SH-SY5Y (cell line): ENCODE measurements at regions not wholly inside any gene's neighbourhood (a gene's known extent, or its start where the extent isn't known, plus 50 kb on each side); places are given as distances from the start of the nearest gene placed in this dataset.

Experiments
- GATA2 ChIP-seq: IDR thresholded peaks from 2 replicates; pipeline ENCODE4 v1.6.1; 2011; ENCODE audit warnings: mild to moderate bottlenecking, low read depth, low read length
- GATA3 ChIP-seq: IDR thresholded peaks from 2 replicates; pipeline ENCODE4 v1.6.1; 2011; ENCODE audit warnings: low read depth, mild to moderate bottlenecking, low read length, moderate library complexity

DNA sequence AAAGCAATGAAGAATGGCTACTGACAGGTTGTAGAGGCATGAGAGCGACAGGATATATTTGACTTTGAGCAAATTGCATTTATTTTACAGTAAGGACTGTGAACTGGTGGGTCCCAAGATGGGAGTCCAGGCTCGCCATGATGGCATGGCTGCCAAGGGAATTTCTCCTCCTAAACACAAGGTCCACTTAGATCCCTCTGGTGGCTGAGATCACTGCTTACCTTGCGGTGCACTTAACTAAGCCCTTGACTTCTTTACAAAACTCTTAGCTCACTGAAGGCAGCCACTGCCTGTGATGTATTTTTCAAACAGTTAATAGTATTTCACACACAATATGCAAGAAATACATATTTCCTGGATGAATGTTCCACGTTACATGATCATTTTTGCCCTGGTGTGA is 50.3 kb upstream of the SORBS2 start:
- TF ChIP-seq GATA2: no peak
- TF ChIP-seq GATA3: no peak

DNA sequence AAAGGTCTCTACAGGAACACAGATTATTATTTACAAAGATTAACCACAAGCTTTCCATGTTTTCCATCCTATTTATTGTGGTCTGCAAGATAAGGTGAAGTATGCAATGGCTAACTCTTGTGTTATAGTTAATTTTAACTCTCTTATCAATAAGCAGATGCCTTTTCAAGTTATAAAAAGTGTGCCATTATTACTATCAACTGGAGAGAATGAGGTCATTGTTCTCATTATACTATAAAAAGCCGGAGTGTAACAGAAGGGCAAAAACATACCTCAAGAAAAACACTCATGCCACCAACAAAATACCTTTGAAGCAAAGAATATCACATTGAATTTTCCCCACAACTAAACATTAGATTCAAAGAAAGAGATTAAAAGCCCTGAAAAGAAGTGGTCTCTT is 52.0 kb upstream of the SORBS2 start:
- no peak for TF ChIP-seq GATA3

DNA sequence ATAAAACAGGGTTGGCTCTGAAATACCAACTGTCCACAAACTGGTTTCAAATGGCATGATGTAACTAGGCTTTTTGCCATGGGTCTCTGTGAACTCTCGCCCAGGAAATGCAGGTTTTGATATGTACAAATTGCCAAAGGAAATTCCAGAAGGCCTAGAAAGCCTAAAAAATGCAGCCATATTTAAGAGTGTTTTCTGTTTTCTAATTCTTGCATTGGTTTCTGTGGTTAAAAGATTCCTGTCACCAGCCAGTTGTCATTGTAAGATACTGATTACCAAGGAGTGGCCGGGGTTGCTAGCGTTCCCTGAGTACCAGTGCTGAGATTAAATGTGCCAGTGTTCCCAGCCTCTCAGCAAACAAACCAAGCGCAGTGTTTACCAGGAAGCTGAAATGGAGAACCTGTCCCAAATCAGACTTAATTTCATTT is 53.9 kb upstream of the SORBS2 start:
- TF ChIP-seq GATA3: no peak
- TF ChIP-seq GATA2: no peak

DNA sequence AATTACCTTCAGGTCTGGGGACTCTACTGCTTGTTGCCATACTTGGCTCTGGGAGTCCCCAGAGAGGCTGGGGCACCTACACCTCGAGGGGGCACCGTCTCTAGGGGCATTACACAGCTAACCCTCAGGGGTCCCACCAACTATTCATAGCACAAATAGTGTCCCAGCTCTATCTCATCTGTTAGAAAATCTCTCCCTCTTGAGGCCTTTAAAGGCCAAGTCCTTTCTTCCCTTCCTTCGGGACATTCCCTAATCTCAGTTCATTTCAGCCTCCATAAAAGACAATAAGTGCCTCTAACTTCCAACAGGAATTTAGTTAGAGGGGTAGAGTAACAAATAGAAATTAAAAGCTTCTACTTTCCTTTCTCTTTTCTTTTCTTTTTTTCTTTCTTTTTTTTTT is 55.8 kb upstream of the SORBS2 start:
- TF ChIP-seq GATA2 (no peak), GATA3 (no peak)

DNA sequence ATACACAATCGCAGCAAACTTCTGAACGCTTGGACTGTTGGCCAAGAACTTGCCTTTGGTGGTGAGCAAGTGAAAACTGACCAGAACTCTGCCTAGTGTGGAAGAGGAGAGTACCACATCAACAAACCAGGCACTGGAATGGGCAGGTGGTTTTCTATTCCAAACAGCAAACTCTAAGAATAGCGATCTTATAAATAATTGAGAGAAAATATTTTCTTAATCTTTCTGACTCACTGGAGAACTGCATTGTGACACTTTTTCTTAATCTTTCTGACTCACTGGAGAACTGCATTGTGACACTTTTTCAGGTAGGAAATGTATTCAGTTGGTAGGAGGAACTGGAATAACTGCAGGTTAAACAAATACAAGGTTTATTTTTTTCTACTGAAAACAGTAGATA is 57.0 kb upstream of the SORBS2 start:
- no peak for TF ChIP-seq GATA3
- no peak for TF ChIP-seq GATA2

DNA sequence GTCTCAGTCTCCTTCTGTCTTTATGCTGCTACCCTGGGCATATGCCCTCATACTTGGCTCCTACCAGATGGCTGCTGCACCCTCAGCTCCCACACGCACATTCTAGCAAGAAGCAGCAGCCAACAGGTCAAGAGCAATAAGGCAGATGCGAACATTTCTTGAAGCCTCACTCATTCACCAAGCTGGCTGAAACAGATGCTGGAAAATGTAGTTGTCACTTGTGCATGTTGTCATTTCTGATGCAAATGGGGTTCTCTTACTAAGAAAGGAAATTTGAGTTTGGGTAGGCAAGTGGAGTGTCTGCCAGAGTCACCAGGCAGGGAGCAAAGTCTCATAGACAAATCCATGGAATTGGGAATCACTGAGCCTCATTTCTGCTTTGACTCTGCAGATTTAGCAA is 57.4 kb upstream of the SORBS2 start:
- TF ChIP-seq GATA2 (no peak), GATA3 (no peak)

DNA sequence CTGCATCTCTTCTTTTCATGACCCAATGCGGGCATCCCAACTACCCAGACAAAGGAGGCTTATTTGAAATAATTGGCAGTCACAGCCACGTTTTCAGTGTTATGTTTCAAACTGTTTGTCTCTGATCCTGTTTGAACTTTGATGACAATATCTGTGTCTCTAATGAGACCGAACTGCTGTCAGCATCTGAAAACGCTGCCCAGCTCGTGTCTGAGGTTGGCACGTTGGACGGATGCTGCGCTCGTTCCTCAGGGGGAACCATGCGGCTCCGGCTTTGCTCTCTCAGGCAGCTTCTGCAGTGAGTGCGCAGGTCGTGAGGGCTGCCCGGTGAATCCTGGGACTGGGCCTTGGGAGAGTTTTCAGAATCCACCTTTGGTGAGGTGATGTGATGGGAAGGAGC is 58.4 kb upstream of the SORBS2 start:
- TF ChIP-seq GATA3 (no peak), GATA2 (no peak)

DNA sequence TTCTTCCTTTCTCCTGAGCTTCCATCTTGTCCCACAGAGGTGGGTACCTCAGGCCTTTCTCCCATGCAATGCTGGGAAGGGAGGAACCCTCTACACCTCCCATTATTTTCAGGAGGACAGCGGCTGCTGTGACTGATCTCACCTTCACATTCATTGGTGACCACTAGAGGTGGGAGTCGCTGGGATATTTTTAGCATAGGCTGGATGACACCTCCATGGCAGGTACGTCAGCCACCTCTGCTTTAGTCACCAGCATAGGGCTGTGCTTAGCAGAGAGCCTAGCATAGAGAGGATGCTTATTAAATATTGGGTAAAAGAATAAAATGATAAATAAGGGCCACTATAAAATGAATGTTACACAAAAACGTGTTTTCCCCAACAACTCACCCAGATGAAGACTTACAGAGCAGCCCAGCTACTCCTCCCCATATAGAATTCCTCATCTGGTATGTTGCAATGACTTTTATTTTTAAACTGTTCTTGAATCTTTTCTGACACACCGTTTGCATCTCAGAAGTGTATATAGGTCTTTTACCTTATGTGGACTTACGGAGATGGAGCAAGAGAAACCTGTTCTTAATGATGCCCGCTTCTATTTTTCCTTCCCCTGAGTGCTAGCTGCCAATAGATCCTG is 60.9 kb upstream of the SORBS2 start:
- TF ChIP-seq GATA2: no peak
- no peak for TF ChIP-seq GATA3

DNA sequence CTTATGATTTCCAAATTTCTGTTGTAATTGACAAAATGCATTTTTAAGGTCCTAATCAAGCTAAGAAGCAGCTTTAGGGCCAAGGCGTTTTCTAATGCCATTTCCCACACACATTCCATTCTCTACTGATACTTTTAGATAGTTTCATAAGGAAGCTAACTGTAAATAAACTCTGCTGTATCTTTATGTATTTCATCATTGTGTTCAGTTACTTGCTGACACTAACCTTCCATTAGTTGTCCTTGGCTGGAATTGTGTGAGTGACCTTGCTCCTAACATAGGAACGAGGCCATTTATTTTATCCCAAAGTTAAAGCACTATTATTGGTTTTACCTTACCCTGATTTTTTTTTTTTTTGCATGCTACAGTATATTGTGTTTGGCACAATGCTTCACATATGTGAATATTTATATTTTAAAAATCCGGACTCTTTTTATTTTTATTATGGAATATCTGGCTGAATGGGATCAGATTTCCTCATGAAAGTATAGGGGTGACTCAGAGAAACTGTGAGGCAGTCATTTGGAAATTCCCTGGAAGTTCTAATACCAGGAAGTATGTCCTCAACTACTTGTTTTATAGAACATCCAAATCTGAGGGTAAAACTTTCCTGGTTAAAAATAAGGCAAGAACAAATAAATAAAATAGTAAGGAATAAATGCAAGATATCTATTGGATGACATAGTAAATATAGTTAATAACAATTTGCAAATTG is 62.7 kb upstream of the SORBS2 start:
- no peak for TF ChIP-seq GATA2
- no peak for TF ChIP-seq GATA3

DNA sequence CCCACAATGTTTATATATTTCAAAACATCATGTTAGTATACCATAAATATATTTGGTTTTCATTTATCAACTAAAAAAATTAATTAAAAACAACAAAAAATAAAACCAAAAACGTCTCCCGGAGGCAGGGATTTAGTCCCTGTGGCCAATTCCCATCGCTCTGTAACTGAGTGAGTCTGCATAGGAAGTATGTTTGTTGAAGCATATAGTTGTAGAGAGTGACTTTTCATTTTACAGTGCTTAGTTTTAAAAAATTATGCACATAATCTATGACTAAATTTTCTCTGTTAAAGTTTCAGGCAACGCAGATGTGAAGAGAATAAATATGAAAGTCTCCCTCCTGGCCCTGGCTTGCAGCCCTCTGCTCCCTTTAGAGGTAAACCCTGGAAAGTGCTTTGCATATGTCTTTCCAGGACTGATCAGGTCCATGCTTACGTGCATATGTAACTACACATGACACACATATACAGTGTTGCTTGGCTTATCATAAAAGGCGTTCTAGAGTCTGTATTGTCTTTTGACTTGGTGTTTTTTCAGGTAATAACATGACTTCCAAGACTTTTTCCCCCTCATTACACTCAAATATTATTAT is 63.4 kb upstream of the SORBS2 start:
- TF ChIP-seq GATA3 (no peak), GATA2 (no peak)

DNA sequence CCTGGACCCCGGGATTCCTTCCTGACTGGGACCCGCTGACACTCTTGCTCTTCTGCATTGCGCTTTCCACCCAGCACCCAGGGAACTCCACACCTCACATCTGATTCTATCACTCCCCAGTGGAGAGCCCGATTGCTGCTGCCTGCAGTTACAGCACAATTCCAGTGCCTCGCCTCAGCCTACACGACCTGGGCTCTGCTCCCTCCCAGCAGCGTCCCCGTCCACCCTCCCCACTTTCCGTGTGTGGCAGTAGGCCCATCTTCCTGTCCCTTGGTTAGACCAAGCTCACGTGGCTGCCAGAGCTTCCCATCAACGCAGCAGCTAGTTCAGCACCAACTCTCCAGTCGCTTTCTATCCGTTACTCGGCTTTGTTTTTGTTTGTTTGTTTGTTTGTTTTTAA is 66.6 kb upstream of the SORBS2 start:
- TF ChIP-seq GATA2 (no peak), GATA3 (no peak)

DNA sequence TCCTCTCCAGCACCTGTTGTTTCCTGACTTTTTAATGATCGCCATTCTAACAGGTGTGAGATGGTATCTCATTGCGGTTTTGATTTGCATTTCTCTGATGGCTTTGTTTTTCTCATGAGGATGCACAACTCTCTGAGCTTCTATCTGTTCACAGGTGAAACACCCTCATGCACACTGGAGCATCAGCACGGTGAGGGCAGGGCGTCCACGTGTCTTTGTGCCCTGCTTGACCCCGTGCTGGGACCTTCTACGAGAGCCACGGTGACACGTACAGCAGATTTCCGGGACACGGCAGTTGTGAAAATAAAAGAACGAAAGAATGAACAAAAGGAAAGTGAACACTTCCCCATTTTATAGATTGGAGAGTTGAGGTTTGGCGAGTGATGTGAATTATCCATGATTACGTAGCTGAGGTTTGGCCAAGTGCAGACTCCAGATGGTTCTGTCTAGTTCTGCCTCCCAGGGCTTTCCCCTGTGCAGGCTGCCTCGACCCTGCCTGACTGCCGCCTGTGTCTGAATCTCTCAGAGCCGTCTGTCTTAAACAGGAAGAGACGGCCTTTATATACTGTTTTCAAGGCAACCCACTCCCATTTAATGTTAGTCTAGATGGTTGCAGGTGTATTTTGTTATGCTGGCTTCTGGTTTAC is 67.8 kb upstream of the SORBS2 start:
- TF ChIP-seq GATA2 (no peak), GATA3 (no peak)

DNA sequence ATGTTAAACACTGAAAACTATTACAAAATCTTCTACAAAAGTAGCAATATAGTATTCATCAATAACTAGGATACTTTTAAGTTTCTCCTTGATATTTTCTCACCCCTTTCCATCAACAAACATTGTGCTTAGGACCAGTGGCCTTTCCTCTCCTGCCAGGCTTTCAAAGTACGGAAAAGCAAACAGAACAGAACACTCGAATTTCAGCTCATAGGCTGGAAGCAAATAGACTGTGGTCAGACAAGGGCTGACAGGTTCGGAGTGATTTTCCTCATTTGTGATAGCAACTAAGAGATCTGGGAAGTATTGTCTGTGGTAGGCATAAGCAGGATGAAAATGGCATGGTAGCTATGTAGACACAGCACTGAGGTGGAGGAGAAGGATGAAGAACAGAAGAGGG is 68.6 kb upstream of the SORBS2 start:
- TF ChIP-seq GATA3 (no peak), GATA2 (no peak)

DNA sequence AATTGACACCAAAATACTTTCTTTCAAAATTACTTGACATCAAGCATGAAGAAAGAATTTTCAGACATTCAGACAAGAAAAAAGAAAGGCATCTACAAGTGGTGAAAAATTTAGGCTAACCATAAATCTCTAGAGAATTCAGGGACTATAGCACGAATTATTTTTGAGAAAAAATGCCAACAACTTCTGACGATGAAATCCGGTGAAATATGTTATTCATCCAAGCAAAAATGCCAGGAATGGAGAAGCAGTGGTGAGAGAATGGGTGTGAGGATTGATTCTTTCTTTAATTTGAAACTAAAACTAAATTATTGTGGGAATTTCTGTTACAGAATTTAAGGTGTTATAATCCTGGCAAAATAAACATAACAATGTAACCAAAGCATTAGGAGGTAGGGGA is 69.4 kb upstream of the SORBS2 start:
- TF ChIP-seq GATA3 (no peak), GATA2 (no peak)

DNA sequence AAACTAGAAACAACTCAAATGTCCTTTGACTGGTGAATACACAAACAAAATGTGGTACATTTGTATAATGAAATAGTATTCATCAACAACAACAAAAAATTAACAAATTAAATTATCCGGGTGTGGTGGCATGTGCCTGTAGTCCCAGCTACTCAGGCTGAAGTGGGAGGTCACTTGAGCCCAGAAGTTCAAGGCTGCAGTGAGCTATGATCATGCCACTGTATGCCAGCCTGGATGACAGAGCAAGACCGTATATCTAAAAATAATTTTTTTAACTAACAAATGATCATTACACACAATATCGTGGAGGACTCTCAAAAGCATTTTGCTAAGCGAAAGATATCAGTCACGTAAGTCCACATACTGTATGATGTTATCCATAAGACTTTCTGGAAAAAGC is 71.6 kb upstream of the SORBS2 start:
- no peak for TF ChIP-seq GATA2
- TF ChIP-seq GATA3: no peak
